Adrenal gland (tissue), 9 donors: ENCODE measurements at regions not wholly inside any gene's neighbourhood (a gene's known extent, or its start where the extent isn't known, plus 50 kb on each side); places are given as distances from the start of the nearest gene placed in this dataset.

Experiments used
- DNase-seq, 7 donors: peaks; one replicate each; pipeline ENCODE4 v3.0.0-alpha.2; 2019 to 2020
- H3K27ac ChIP-seq, 5 donors: fragments of 200-600 bp; sonication (generic) in 4 of 5; 1 replicate in 3 of 5; 2 replicates in 2 of 5; pipeline versions ENCODE4 v1.5.1 to v1.8.0; 2016 to 2020; ENCODE audit warnings: mild to moderate bottlenecking in 1 of 5
- H3K27me3 ChIP-seq: fragments of 200-600 bp; 2 replicates; pipeline ENCODE4 v1.8.0; 2021
- H3K36me3 ChIP-seq, 2 donors: fragments of 200-600 bp; replicated peaks in 1 of 2; 1 replicate in 1 of 2; 2 replicates in 1 of 2; pipeline versions ENCODE4 v1.5.1 to v1.8.0; 2018 to 2022
- H3K4me1 ChIP-seq, 2 donors: fragments of 200-600 bp; replicated peaks in 1 of 2; 1 replicate in 1 of 2; 2 replicates in 1 of 2; pipeline versions ENCODE4 v1.5.1 to v1.8.0; 2018 to 2021
- H3K4me3 ChIP-seq, 4 donors: fragments of 200-600 bp; sonication (generic) in 3 of 4; one replicate each; pipeline ENCODE4 v1.5.1; 2016 to 2018
- H3K9me3 ChIP-seq, 3 donors: fragments of 200-600 bp; sonication (generic) in 1 of 3; replicated peaks in 1 of 3; 1 replicate in 2 of 3; 2 replicates in 1 of 3; pipeline versions ENCODE4 v1.5.1 to v1.8.0; 2016 to 2021
- CTCF ChIP-seq, 6 experiments: fragments of 450-650 bp in 4 of 6; fragments of 200-600 bp in 2 of 6; sonication (generic) in 1 of 6; IDR thresholded peaks; 1 replicate in 5 of 6; 2 replicates in 1 of 6; pipeline versions ENCODE4 v1.5.1 to v1.8.0; 2016 to 2021; ENCODE audit warnings: antibody characterized with exemption in 6 of 6, mild to moderate bottlenecking in 2 of 6, moderate library complexity in 1 of 6
- POLR2A ChIP-seq, 2 donors: fragments of 450-650 bp; IDR thresholded peaks; one replicate each; pipeline ENCODE4 v1.6.1; 2017; ENCODE audit warnings: antibody characterized with exemption in 2 of 2, mild to moderate bottlenecking in 2 of 2, moderate library complexity in 1 of 2
- WGBS, 4 donors: extraction: QIAGEN DNeasy Blood & Tissue Kit in 2 of 4; methylation state at CpG; one replicate each; pipeline versions ENCODE4 v1.1.5 to v1.1.7; 2013 to 2017; 5-methylcytosine and 5-hydroxymethylcytosine counted together
- intact Hi-C, 2 donors: fragments of 100-400 bp; cut with DNase I; formaldehyde crosslinking; loops; one replicate each; pipeline versions ENCODE4 v1.14.1 to v1.15.0; 2022 to 2023
- donor health status: healthy with polysubstance abuse.
- donor health status: Bipolar disorder and iron deficiency.
- donor health status: DM: yes; HTN: yes; CAD: no.
- donor health status: DM: no; HTN: no; CAD: no.
- donor health status: DM: no; HTN: no; CAD: no.

DNA sequence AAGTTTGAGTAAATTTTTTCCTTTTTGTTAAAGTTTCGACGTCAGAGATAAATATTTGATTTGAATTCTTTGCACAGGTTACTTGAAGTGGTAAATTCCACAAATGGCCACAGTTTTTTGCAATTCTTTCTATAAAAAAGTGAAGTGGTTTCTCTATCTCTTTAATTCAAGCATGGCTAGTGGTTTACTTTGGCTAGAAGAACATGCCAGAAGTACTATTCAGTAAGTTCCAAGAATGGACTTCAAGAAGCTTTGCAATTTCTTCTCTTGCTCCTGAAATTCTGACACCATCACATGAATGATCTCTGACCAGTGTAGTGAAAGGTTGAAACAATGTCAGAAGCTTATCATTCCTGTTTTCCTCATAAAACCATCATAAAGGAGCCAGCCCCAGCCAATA lies 55.7 kb upstream of the RNPC3 start:
- no peaks in the 10 kb centered on the region for H3K36me3 ChIP-seq
- 82 to 90% (median 86%) methylated on average over 2 of the region's 2 CpGs for WGBS, 4 donors
- intact Hi-C loops: loop anchor here in 1 of 2 donors (10.0 kb wide), 1 partner anchor 365 kb away; the partner anchor contains the start of gene COL11A1
- H3K27me3 ChIP-seq: no peaks in the 10 kb centered on the region
- no peak for DNase-seq
- no peaks in the 10 kb centered on the region for H3K9me3 ChIP-seq
- no peak overlapping the region for H3K4me3 ChIP-seq
- TF ChIP-seq CTCF (IDR thresholded peaks at IDR 0.05) (no peak), POLR2A (IDR thresholded peaks at IDR 0.05) (no peak)
- no peak overlapping the region for H3K27ac ChIP-seq
- no peaks in the 10 kb centered on the region for H3K4me1 ChIP-seq

DNA sequence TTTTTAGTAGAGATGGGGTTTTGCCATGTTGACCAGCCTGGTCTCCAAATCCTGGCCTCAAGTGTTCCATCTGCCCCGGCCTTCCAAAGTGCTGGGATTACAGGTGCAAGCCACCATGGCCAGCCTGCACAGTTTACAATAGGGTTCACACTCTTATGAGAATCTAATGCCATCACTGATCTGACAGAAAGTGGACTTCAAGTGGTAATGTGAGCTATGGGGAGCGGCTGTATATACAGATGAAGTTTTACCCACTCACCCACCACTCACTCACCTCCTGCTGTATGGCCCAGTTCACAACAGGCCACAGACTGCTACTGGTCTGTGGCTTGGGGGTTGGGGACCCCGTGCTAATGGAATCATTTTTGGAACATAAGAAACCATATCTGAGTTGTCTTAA lies 58.4 kb upstream of the RNPC3 start:
- TF ChIP-seq CTCF (IDR thresholded peaks at IDR 0.05) (no peak), POLR2A (IDR thresholded peaks at IDR 0.05) (no peak)
- WGBS, 4 donors: 86 to 94% (median 88%) methylated on average over 3 of the region's 3 CpGs

DNA sequence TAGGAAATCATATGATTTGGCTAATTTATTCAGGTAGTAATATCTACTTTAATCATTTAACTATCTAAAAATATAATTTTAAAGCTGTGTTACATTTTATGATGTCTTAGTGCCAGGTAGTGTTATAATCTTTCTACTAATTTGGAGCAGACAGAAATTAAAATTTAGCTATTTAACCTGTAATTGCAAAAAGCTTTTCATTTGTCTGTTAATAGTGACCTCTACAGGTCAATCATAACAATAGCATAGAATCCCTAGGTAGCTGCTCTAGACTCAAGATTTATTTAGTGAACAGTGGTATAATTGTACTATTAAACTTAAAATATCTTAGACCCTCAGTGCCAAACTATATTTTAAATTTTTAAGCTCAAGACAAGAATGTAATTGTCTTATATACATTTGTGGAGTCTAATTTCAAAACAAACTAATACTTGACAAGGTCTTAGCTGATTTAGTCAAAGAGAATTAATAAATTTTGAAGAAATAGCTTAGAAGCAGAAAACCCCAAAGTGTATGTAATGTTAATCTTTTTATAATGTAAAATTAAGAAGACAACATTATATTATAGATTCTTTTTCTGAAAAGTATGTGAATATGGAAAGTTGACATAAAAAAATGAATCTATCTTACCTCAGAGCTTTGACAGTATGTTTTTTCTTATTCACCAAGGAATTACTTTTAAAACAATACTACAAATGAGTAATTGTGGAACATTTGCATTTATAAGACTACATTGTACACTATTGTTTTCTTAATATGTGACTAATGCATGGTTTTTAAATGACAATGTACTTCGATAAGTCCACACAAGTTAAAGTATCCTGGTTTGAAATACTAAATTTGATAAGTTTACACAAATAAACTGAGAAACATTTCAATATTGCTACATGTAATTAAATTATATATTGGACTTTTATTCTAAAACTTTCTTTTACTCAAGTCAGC lies 64.1 kb upstream of the RNPC3 start:
- Histone ChIP-seq H3K36me3 (no peaks in the 10 kb centered on the region), H3K27me3 (no peaks in the 10 kb centered on the region), H3K4me3 (no peak overlapping the region), H3K27ac (no peak overlapping the region), H3K4me1 (no peaks in the 10 kb centered on the region), H3K9me3 (no peaks in the 10 kb centered on the region)
- 81 to 96% (median 93%) methylated on average over 1 of the region's 1 CpG for WGBS, 4 donors
- intact Hi-C loops: loop anchor here in 1 of 2 donors (10.0 kb wide), 1 partner anchor 357 kb away; the partner anchor contains the start of gene COL11A1
- no peak for DNase-seq
- no peak for TF ChIP-seq POLR2A (IDR thresholded peaks at IDR 0.05)
- TF ChIP-seq CTCF (IDR thresholded peaks at IDR 0.05): peak; percentile 16 to 56 (median 42)

More for the DNA sequence above, 58.4 kb upstream of the RNPC3 start:
- DNase-seq: no peak
- H3K4me1 ChIP-seq: no peaks in the 10 kb centered on the region
- H3K36me3 ChIP-seq: no peaks in the 10 kb centered on the region
- H3K27ac ChIP-seq: no peak overlapping the region
- H3K4me3 ChIP-seq: no peak overlapping the region
- no peaks in the 10 kb centered on the region for H3K9me3 ChIP-seq
- intact Hi-C loops: loop anchor here in 1 of 2 donors (10.0 kb wide), 1 partner anchor 362 kb away; the partner anchor contains the start of gene COL11A1
- H3K27me3 ChIP-seq: no peaks in the 10 kb centered on the region

DNA sequence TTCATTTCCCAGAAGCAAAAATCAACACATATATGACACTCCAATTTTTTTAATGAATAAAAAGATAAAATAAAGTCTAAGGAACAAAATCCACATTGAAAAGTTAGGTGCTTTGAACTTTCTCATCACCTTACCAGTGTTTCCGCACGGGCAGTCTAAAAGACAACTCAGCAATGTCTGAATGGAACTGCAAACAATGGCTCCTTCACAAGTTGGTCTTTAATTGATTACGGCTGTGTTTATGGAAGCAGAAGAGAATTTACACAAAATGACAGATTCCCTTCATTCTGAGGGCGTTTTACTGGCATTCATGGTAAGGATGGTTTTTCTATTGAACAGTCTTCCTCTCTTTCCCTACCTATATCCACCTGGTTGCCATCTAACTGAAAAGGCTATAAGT lies 65.0 kb upstream of the RNPC3 start:
- Histone ChIP-seq H3K4me1 (no peaks in the 10 kb centered on the region), H3K36me3 (no peaks in the 10 kb centered on the region), H3K27ac (no peak overlapping the region), H3K27me3 (no peaks in the 10 kb centered on the region), H3K9me3 (no peaks in the 10 kb centered on the region), H3K4me3 (no peak overlapping the region)
- WGBS, 4 donors: 77 to 88% (median 84%) methylated on average over 4 of the region's 4 CpGs
- no peak for DNase-seq
- intact Hi-C loops: loop anchor here in 1 of 2 donors (10.0 kb wide), 1 partner anchor 356 kb away; the partner anchor contains the start of gene COL11A1
- TF ChIP-seq CTCF (IDR thresholded peaks at IDR 0.05): no peak
- TF ChIP-seq POLR2A (IDR thresholded peaks at IDR 0.05): no peak
